HEK293T (cell line): ENCODE measurements at regions not wholly inside any gene's neighbourhood (a gene's known extent, or its start where the extent isn't known, plus 50 kb on each side); places are given as distances from the start of the nearest gene placed in this dataset.

Experiments used
- BHLHE40 ChIP-seq: fragments of 450-650 bp; IDR thresholded peaks from 2 replicates; pipeline ENCODE4 v1.6.1; 2016; ENCODE audit warnings: mild to moderate bottlenecking, moderate library complexity, borderline replicate concordance
- FOXA1 ChIP-seq: fragments of 450-650 bp; IDR thresholded peaks from 2 replicates; pipeline ENCODE4 v1.6.1; 2016; ENCODE audit warnings: mild to moderate bottlenecking
- FOXK2 ChIP-seq: fragments of 450-650 bp; IDR thresholded peaks from 2 replicates; pipeline ENCODE4 v1.6.1; 2016; ENCODE audit warnings: mild to moderate bottlenecking
- NFRKB ChIP-seq: fragments of 450-650 bp; IDR thresholded peaks from 2 replicates; pipeline ENCODE4 v1.6.1; 2016; ENCODE audit warnings: mild to moderate bottlenecking, moderate library complexity
- SP1 ChIP-seq: fragments of 450-650 bp; IDR thresholded peaks from 2 replicates; pipeline ENCODE4 v1.6.1; 2017

GRCh38 chr16:77551357-77551756 lies 116.5 kb upstream of the ADAMTS18 start:
- TF ChIP-seq FOXA1 (no peak), FOXK2 (no peak), SP1 (no peak), BHLHE40 (no peak), NFRKB (no peak)
